ENCODE measurements at regions not wholly inside any gene's neighbourhood (a gene's known extent, or its start where the extent isn't known, plus 50 kb on each side); places are given as distances from the start of the nearest gene placed in this dataset.

GRCh38 chr9:107620801-107621200 is 131.2 kb upstream of the KLF4 start:
- 51% methylated on average over 4 of the region's 7 CpGs for WGBS
- Histone ChIP-seq H4K8ac (ENCODE audit: low read length) (no peak overlapping the region), H3K4me3 (ENCODE audit: insufficient read depth in 1 of 2, low read depth in 1 of 2, low read length in 2 of 2) (no peak overlapping the region), H2AFZ (ENCODE audit: low read depth, low read length) (no peak overlapping the region), H3K36me3 (ENCODE audit: control insufficient read depth in 1 of 2, insufficient read depth in 2 of 2, low read depth in 1 of 2, low read length in 2 of 2) (no peaks in the 10 kb centered on the region), H2BK15ac (ENCODE audit: low read depth, poor library complexity, severe bottlenecking) (no peak overlapping the region), H3K18ac (ENCODE audit: low read depth in 1 of 2, low read length in 2 of 2) (peak overlapping the region in 1 of 2 experiments; percentile 11), H2BK120ac (ENCODE audit: low read depth, low read length) (no peak overlapping the region), H2AK5ac (ENCODE audit: low read length, severe bottlenecking) (no peak overlapping the region), H4K91ac (ENCODE audit: low read length) (no peak overlapping the region), H2BK5ac (ENCODE audit: low read depth, low read length, poor library complexity, severe bottlenecking) (no peak overlapping the region), H3K4ac (ENCODE audit: low read depth in 1 of 2, low read length in 2 of 2) (no peak overlapping the region), H3K27me3 (ENCODE audit: control insufficient read depth in 1 of 2, insufficient read depth in 1 of 2, low read length in 2 of 2) (peaks cover 0 to 3% of the 10 kb centered on the region in 2 experiments), H3K4me1 (ENCODE audit: control insufficient read depth, insufficient read depth, low read depth, low read length) (no peaks in the 10 kb centered on the region), H3K9ac (ENCODE audit: low read length) (no peak overlapping the region), H3K9me3 (ENCODE audit: control insufficient read depth, low read length) (no peaks in the 10 kb centered on the region), H3K23ac (ENCODE audit: low read length in 2 of 2) (no peak overlapping the region), H3K14ac (ENCODE audit: low read length in 2 of 2) (no peak overlapping the region), H3K27ac (ENCODE audit: low read length, poor library complexity, severe bottlenecking) (no peak overlapping the region), H3K79me1 (replicated peaks; ENCODE audit: low read length, poor library complexity, severe bottlenecking) (no peaks in the 10 kb centered on the region), H2BK12ac (ENCODE audit: low read length in 2 of 2) (no peak overlapping the region), H3K4me2 (ENCODE audit: low read length, poor library complexity, severe bottlenecking) (no peak overlapping the region)
- DNase-seq: no peak

GRCh38 chr9:107620236-107620635 is 130.7 kb upstream of the KLF4 start:
- H2BK12ac ChIP-seq (ENCODE audit: low read length in 2 of 2): no peak overlapping the region
- no peak overlapping the region for H3K4me2 ChIP-seq (ENCODE audit: low read length, poor library complexity, severe bottlenecking)
- H2BK5ac ChIP-seq (ENCODE audit: low read depth, low read length, poor library complexity, severe bottlenecking): no peak overlapping the region
- WGBS: 96% methylated on average over 6 of the region's 6 CpGs
- H3K4me3 ChIP-seq (ENCODE audit: insufficient read depth in 1 of 2, low read depth in 1 of 2, low read length in 2 of 2): no peak overlapping the region
- H3K14ac ChIP-seq (ENCODE audit: low read length in 2 of 2): no peak overlapping the region
- H3K27ac ChIP-seq (ENCODE audit: low read length, poor library complexity, severe bottlenecking): no peak overlapping the region
- no peak overlapping the region for H3K23ac ChIP-seq (ENCODE audit: low read length in 2 of 2)
- H2BK15ac ChIP-seq (ENCODE audit: low read depth, poor library complexity, severe bottlenecking): no peak overlapping the region
- no peak for DNase-seq
- no peak overlapping the region for H3K9ac ChIP-seq (ENCODE audit: low read length)
- no peak overlapping the region for H3K18ac ChIP-seq (ENCODE audit: low read depth in 1 of 2, low read length in 2 of 2)
- no peak overlapping the region for H3K4ac ChIP-seq (ENCODE audit: low read depth in 1 of 2, low read length in 2 of 2)
- H3K4me1 ChIP-seq (ENCODE audit: control insufficient read depth, insufficient read depth, low read depth, low read length): no peaks in the 10 kb centered on the region
- no peak overlapping the region for H4K8ac ChIP-seq (ENCODE audit: low read length)
- H3K79me1 ChIP-seq (replicated peaks; ENCODE audit: low read length, poor library complexity, severe bottlenecking): no peaks in the 10 kb centered on the region
- no peak overlapping the region for H2AFZ ChIP-seq (ENCODE audit: low read depth, low read length)
- H3K9me3 ChIP-seq (ENCODE audit: control insufficient read depth, low read length): no peaks in the 10 kb centered on the region
- no peak overlapping the region for H2AK5ac ChIP-seq (ENCODE audit: low read length, severe bottlenecking)
- peaks cover 0 to 3% of the 10 kb centered on the region in 2 experiments for H3K27me3 ChIP-seq (ENCODE audit: control insufficient read depth in 1 of 2, insufficient read depth in 1 of 2, low read length in 2 of 2)
- no peak overlapping the region for H4K91ac ChIP-seq (ENCODE audit: low read length)
- no peaks in the 10 kb centered on the region for H3K36me3 ChIP-seq (ENCODE audit: control insufficient read depth in 1 of 2, insufficient read depth in 2 of 2, low read depth in 1 of 2, low read length in 2 of 2)
- no peak overlapping the region for H2BK120ac ChIP-seq (ENCODE audit: low read depth, low read length)

GRCh38 chr9:107615321-107615720 is 125.8 kb upstream of the KLF4 start:
- no peaks in the 10 kb centered on the region for H3K9me3 ChIP-seq (ENCODE audit: control insufficient read depth, low read length)
- no peak overlapping the region for H2BK12ac ChIP-seq (ENCODE audit: low read length in 2 of 2)
- no peak overlapping the region for H2AK5ac ChIP-seq (ENCODE audit: low read length, severe bottlenecking)
- no peak overlapping the region for H4K91ac ChIP-seq (ENCODE audit: low read length)
- no peak overlapping the region for H3K4me2 ChIP-seq (ENCODE audit: low read length, poor library complexity, severe bottlenecking)
- H3K14ac ChIP-seq (ENCODE audit: low read length in 2 of 2): no peak overlapping the region
- 88% methylated on average over 1 of the region's 1 CpG for WGBS
- H3K18ac ChIP-seq (ENCODE audit: low read depth in 1 of 2, low read length in 2 of 2): no peak overlapping the region
- no peaks in the 10 kb centered on the region for H3K4me1 ChIP-seq (ENCODE audit: control insufficient read depth, insufficient read depth, low read depth, low read length)
- no peak overlapping the region for H2BK120ac ChIP-seq (ENCODE audit: low read depth, low read length)
- H3K4me3 ChIP-seq (ENCODE audit: insufficient read depth in 1 of 2, low read depth in 1 of 2, low read length in 2 of 2): no peak overlapping the region
- H3K79me1 ChIP-seq (replicated peaks; ENCODE audit: low read length, poor library complexity, severe bottlenecking): no peaks in the 10 kb centered on the region
- H3K23ac ChIP-seq (ENCODE audit: low read length in 2 of 2): no peak overlapping the region
- DNase-seq: peak; percentile 71
- no peak overlapping the region for H2BK5ac ChIP-seq (ENCODE audit: low read depth, low read length, poor library complexity, severe bottlenecking)
- H3K27ac ChIP-seq (ENCODE audit: low read length, poor library complexity, severe bottlenecking): no peak overlapping the region
- H3K27me3 ChIP-seq (ENCODE audit: control insufficient read depth in 1 of 2, insufficient read depth in 1 of 2, low read length in 2 of 2): no peaks in the 10 kb centered on the region
- no peak overlapping the region for H4K8ac ChIP-seq (ENCODE audit: low read length)
- no peak overlapping the region for H3K4ac ChIP-seq (ENCODE audit: low read depth in 1 of 2, low read length in 2 of 2)
- H3K9ac ChIP-seq (ENCODE audit: low read length): peak overlapping the region; percentile 73
- H2AFZ ChIP-seq (ENCODE audit: low read depth, low read length): no peak overlapping the region
- no peaks in the 10 kb centered on the region for H3K36me3 ChIP-seq (ENCODE audit: control insufficient read depth in 1 of 2, insufficient read depth in 2 of 2, low read depth in 1 of 2, low read length in 2 of 2)
- no peak overlapping the region for H2BK15ac ChIP-seq (ENCODE audit: low read depth, poor library complexity, severe bottlenecking)

GRCh38 chr9:107614765-107615164 is 125.2 kb upstream of the KLF4 start:
- peak overlapping the region in 1 of 2 experiments; percentile 43 for H2BK12ac ChIP-seq (ENCODE audit: low read length in 2 of 2)
- H2BK120ac ChIP-seq (ENCODE audit: low read depth, low read length): peak overlapping the region; percentile 7
- H4K8ac ChIP-seq (ENCODE audit: low read length): no peak overlapping the region
- H3K36me3 ChIP-seq (ENCODE audit: control insufficient read depth in 1 of 2, insufficient read depth in 2 of 2, low read depth in 1 of 2, low read length in 2 of 2): no peaks in the 10 kb centered on the region
- peak overlapping the region; percentile 78 for H4K91ac ChIP-seq (ENCODE audit: low read length)
- no peak overlapping the region for H3K18ac ChIP-seq (ENCODE audit: low read depth in 1 of 2, low read length in 2 of 2)
- no peak overlapping the region for H3K4me2 ChIP-seq (ENCODE audit: low read length, poor library complexity, severe bottlenecking)
- peak overlapping the region; percentile 73 for H3K9ac ChIP-seq (ENCODE audit: low read length)
- H3K27ac ChIP-seq (ENCODE audit: low read length, poor library complexity, severe bottlenecking): no peak overlapping the region
- H3K27me3 ChIP-seq (ENCODE audit: control insufficient read depth in 1 of 2, insufficient read depth in 1 of 2, low read length in 2 of 2): no peaks in the 10 kb centered on the region
- H2BK5ac ChIP-seq (ENCODE audit: low read depth, low read length, poor library complexity, severe bottlenecking): no peak overlapping the region
- DNase-seq: no peak
- no peaks in the 10 kb centered on the region for H3K79me1 ChIP-seq (replicated peaks; ENCODE audit: low read length, poor library complexity, severe bottlenecking)
- H2AK5ac ChIP-seq (ENCODE audit: low read length, severe bottlenecking): no peak overlapping the region
- peak overlapping the region in 1 of 2 experiments; percentile 57 for H3K14ac ChIP-seq (ENCODE audit: low read length in 2 of 2)
- no peaks in the 10 kb centered on the region for H3K4me1 ChIP-seq (ENCODE audit: control insufficient read depth, insufficient read depth, low read depth, low read length)
- H2BK15ac ChIP-seq (ENCODE audit: low read depth, poor library complexity, severe bottlenecking): no peak overlapping the region
- no peak overlapping the region for H2AFZ ChIP-seq (ENCODE audit: low read depth, low read length)
- H3K4ac ChIP-seq (ENCODE audit: low read depth in 1 of 2, low read length in 2 of 2): no peak overlapping the region
- 90% methylated on average over 4 of the region's 5 CpGs for WGBS
- H3K4me3 ChIP-seq (ENCODE audit: insufficient read depth in 1 of 2, low read depth in 1 of 2, low read length in 2 of 2): no peak overlapping the region
- H3K9me3 ChIP-seq (ENCODE audit: control insufficient read depth, low read length): no peaks in the 10 kb centered on the region
- no peak overlapping the region for H3K23ac ChIP-seq (ENCODE audit: low read length in 2 of 2)
